Ovary (tissue), 7 donors: ENCODE measurements at regions not wholly inside any gene's neighbourhood (a gene's known extent, or its start where the extent isn't known, plus 50 kb on each side); places are given as distances from the start of the nearest gene placed in this dataset.

Source experiments
- DNase-seq, 5 donors: peaks; one replicate each; pipeline ENCODE4 v3.0.0-alpha.2; 2019 to 2020
- H3K27ac ChIP-seq, 2 donors: fragments of 200-600 bp; one replicate each; pipeline versions ENCODE4 v1.5.1 to v1.8.0; 2019 to 2022
- H3K27me3 ChIP-seq: fragments of 200-600 bp; one replicate; pipeline ENCODE4 v1.8.0; 2022
- H3K36me3 ChIP-seq: fragments of 200-600 bp; sonication (generic); one replicate; pipeline ENCODE4 v1.5.1; 2019
- H3K4me1 ChIP-seq: one replicate; pipeline ENCODE4 v1.8.1; 2013; ENCODE audit warnings: mild to moderate bottlenecking, moderate library complexity; ENCODE audit not compliant: insufficient read depth
- H3K4me3 ChIP-seq: fragments of 200-600 bp; sonication (generic); one replicate; pipeline ENCODE4 v1.5.1; 2017
- H3K9me3 ChIP-seq, 2 donors: fragments of 200-600 bp in 1 of 2; sonication (generic) in 1 of 2; one replicate each; pipeline versions ENCODE4 v1.5.1 to v1.8.1; 2013 to 2019; ENCODE audit warnings: mild to moderate bottlenecking in 1 of 2, moderate library complexity in 1 of 2
- CTCF ChIP-seq, 3 donors: fragments of 450-650 bp in 2 of 3; fragments of 200-600 bp in 1 of 3; IDR thresholded peaks; one replicate each; pipeline versions ENCODE4 v1.5.1 to v1.8.0; 2016 to 2022; ENCODE audit warnings: antibody characterized with exemption in 3 of 3, mild to moderate bottlenecking in 1 of 3
- EP300 ChIP-seq: sonication (generic); formaldehyde crosslinking; IDR thresholded peaks from one replicate; pipeline ENCODE4 v1.6.1; 2017; ENCODE audit warnings: antibody characterized with exemption
- POLR2A ChIP-seq: fragments of 450-650 bp; IDR thresholded peaks from one replicate; pipeline ENCODE4 v1.6.1; 2017; ENCODE audit warnings: antibody characterized with exemption, mild to moderate bottlenecking, moderate library complexity
- WGBS, 3 donors: extraction: QIAGEN DNeasy Blood & Tissue Kit in 1 of 3; methylation state at CpG; one replicate each; pipeline versions ENCODE4 v1.1.5 to v1.1.7; 2013 to 2017; 5-methylcytosine and 5-hydroxymethylcytosine counted together
- intact Hi-C, 4 donors: fragments of 100-400 bp; cut with DNase I; formaldehyde crosslinking; loops; one replicate each; pipeline versions ENCODE4 v1.11.0 to v1.15.1; 2022 to 2023
- donor health status: DM: no; HTN: no; CAD: no; lungs with moderate emphysema.
- donor health status: DM: no; HTN: no; CAD: no.
- donor health status: Bipolar disorder and iron deficiency.
- donor health status: DM: no; HTN: no; CAD: no.
- donor health status: DM: yes; HTN: yes; CAD: no.

- no peaks in the 10 kb centered on the region for H3K36me3 ChIP-seq
- intact Hi-C loops, result no loop called here
- WGBS, 3 donors, result 94 to 100% (median 98%) methylated on average over 1 of the region's 1 CpG
Observed at GRCh38 chr3:153601374-153601853, 439.4 kb downstream of the RAP2B start.

GRCh38 chr3:153602801-153603200 is 440.8 kb downstream of the RAP2B start:
- Histone ChIP-seq H3K27ac (no peak overlapping the region), H3K27me3 (no peaks in the 10 kb centered on the region), H3K4me3 (no peak overlapping the region), H3K4me1 (peaks cover 2% of the 10 kb centered on the region), H3K9me3 (no peaks in the 10 kb centered on the region), H3K36me3 (no peaks in the 10 kb centered on the region)
- TF ChIP-seq POLR2A (no peak), EP300 (no peak), CTCF (IDR thresholded peaks at IDR 0.05) (no peak)
- DNase-seq, result no peak
- WGBS, 3 donors, result 88 to 97% (median 90%) methylated on average over 1 of the region's 1 CpG
- intact Hi-C loops, result no loop called here

More at GRCh38 chr3:153601374-153601853, 439.4 kb downstream of the RAP2B start:
- H3K4me1 ChIP-seq, result peaks cover 2% of the 10 kb centered on the region
- TF ChIP-seq POLR2A (no peak), CTCF (IDR thresholded peaks at IDR 0.05) (no peak), EP300 (no peak)
- no peak overlapping the region for H3K27ac ChIP-seq
- H3K4me3 ChIP-seq, result no peak overlapping the region
- no peaks in the 10 kb centered on the region for H3K27me3 ChIP-seq
- H3K9me3 ChIP-seq, result no peaks in the 10 kb centered on the region
- no peak for DNase-seq

GRCh38 chr3:153614140-153614539 is 452.1 kb downstream of the RAP2B start:
- Histone ChIP-seq H3K36me3 (no peaks in the 10 kb centered on the region), H3K4me1 (no peaks in the 10 kb centered on the region), H3K4me3 (no peak overlapping the region), H3K9me3 (no peaks in the 10 kb centered on the region), H3K27ac (no peak overlapping the region), H3K27me3 (no peaks in the 10 kb centered on the region)
- TF ChIP-seq POLR2A, result no peak
- TF ChIP-seq EP300, result no peak
- TF ChIP-seq CTCF (IDR thresholded peaks at IDR 0.05), result no peak
- 74 to 90% (median 89%) methylated on average over 1 of the region's 1 CpG for WGBS, 3 donors
- no peak for DNase-seq
- intact Hi-C loops, result no loop called here

GRCh38 chr3:153614563-153614962 is 452.5 kb downstream of the RAP2B start:
- Histone ChIP-seq H3K36me3 (no peaks in the 10 kb centered on the region), H3K27ac (no peak overlapping the region), H3K4me3 (no peak overlapping the region), H3K9me3 (no peaks in the 10 kb centered on the region), H3K27me3 (no peaks in the 10 kb centered on the region), H3K4me1 (no peaks in the 10 kb centered on the region)
- DNase-seq, result no peak
- intact Hi-C loops, result no loop called here
- TF ChIP-seq CTCF (IDR thresholded peaks at IDR 0.05) (no peak), POLR2A (no peak), EP300 (no peak)

- TF ChIP-seq EP300 (no peak), POLR2A (no peak), CTCF (IDR thresholded peaks at IDR 0.05) (no peak)
- no peak for DNase-seq
- Histone ChIP-seq H3K4me3 (no peak overlapping the region), H3K36me3 (no peaks in the 10 kb centered on the region), H3K9me3 (no peaks in the 10 kb centered on the region), H3K4me1 (no peaks in the 10 kb centered on the region), H3K27me3 (no peaks in the 10 kb centered on the region), H3K27ac (no peak overlapping the region)
- 58 to 83% (median 67%) methylated on average over 1 of the region's 1 CpG for WGBS, 3 donors
- intact Hi-C loops, result no loop called here
Observed at GRCh38 chr3:153615863-153616262, 453.8 kb downstream of the RAP2B start.
